GM18861 (cell line): ENCODE measurements at regions not wholly inside any gene's neighbourhood (a gene's known extent, or its start where the extent isn't known, plus 50 kb on each side); places are given as distances from the start of the nearest gene placed in this dataset.
"Not testable (repeated sequence)": the region's sequence is repeated elsewhere in the genome, so short reads cannot be mapped to it uniquely, and the experiment has no call there.

ENCODE experiments used
- ATAC-seq: cut with Tn5 transposase; IDR thresholded peaks from one replicate; pipeline ENCODE4 v1.9.1; 2021; ENCODE audit not compliant: unreplicated experiment

DNA sequence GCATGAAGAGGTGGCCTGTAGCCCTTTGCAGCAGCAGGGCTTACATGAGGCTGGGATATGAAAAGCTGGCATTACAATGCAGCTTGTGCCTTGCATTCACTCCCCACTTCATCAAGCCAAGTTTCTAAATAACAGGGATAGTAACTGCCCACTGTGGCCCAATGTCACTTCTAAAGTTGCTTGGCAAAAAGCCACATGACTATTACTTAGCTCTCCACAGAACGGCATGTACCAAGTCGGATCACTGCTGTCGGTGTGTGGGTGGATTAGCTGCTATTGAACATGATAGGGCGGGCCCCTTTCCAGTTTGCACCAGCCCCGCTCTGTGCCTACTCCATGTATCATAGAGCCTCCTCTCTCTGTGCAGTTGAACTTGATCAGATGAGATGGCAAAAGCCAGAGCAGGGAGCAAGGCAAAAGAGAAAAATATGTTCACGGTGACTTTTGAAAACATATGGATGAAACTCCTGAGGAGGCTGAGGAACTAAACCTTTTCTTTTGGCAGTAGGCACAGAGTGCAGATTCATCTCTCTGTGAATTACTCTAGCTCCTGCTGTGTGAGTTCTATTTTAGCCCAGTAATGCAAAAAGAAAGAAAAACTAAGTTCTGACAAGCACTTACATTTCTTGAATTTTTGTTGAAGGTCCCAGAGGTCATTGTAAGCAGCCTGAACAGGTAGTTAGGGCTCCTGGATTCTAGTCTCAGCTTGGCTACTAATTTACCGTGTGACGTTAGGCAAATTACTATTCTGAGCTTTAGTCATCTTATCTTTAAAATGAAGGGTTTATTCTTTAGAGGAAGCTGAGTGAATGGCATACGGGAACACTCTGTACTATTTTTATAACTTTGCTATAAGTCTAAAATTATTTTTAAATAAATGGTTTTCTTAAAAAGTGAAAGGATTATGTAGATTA is 125.6 kb upstream of the NBPF9 start:
- ATAC-seq: not testable (repeated sequence)

GRCh38 chr1:149229813-149230212 is 126.5 kb upstream of the NBPF9 start:
- not testable (repeated sequence) for ATAC-seq

- ATAC-seq: not testable (repeated sequence)
Measured at GRCh38 chr1:149234926-149235914, 131.9 kb upstream of the NBPF9 start.

DNA sequence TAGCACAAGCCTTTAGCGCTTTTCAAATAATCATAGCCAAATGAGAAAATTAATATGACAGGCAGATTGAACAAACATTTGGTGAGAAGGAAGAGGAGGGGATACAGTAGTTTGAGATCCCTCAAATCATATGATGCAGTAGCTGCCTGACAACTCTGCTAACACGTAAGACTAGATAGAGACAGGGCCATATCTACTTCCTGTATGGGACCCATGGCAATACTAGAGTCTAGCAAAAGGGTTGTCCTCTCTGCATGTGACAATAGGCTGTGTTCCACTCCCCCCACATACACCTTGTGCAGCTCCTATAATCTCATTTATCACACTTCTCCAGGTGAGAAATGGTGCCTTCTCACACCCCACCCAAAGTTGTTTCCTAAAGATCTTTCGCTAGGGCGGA is 134.2 kb upstream of the NBPF9 start:
- not testable (repeated sequence) for ATAC-seq

DNA sequence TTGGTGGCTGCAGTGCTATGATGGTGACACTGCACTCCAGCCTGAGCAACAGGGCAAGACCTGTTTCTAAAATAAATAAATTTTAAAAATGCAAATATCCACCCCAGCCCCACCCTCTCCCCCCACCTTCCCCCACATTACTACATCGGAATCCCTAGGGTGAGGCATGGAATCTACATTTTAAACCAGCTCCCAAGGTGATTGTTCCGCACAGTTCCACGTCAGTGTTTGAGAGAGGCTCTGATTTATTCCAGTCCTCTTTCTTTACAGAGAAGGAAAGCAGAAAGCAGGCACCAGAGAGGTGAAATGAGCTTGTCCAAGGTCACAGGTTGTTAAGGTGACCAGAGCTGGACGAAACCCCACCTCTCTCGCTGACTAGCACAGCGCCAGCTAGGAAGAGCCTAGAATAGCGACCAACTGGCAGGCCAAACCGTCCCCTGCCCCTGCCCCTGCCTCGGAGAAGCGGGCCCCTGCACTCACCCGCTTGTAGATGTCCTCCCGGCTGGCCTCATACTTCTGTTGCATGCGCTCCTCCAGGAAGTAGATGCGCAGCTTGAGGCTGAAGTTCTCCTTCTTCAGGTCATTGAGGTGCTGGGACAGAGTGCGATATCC is 136.7 kb upstream of the NBPF9 start:
- not testable (repeated sequence) for ATAC-seq

DNA sequence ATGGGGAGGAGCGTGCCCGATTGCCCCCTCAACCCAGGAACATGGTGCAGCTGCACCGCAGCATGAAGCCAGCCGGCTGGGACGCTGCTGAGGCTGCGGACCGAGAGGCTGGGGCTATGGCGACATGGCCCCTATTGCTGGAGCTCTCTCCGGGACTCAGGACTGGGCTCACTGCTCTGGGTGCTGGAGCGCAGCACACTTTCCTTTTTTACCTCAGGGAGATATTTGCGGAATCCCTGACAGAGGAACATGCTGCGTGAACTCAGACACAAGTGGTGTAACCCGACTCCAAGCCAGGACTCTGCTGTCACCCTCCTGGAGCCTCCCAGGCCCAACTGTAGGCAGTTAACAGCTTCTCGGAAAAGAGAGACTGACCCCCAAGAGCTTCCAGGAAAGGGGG is 137.2 kb upstream of the NBPF9 start:
- ATAC-seq: not testable (repeated sequence)

DNA sequence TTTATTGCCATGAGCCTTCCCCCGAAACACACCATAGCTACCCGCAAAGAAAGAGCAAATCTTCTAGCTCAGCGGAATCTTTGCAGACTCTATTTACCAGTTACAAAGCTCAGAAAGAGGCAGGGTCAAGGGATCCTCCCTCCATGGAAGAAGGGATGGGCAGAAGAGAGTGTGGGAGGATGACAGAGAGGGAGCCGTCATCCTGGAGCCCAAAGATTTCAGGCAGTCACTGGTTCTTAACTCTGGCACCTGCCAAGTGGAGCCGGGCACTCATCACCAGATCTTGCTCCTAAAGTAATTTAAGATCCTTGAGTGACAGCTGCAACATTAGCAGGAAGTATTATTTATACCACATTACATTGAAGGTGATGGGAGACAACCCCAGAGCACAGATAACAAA is 137.9 kb upstream of the NBPF9 start:
- not testable (repeated sequence) for ATAC-seq

DNA sequence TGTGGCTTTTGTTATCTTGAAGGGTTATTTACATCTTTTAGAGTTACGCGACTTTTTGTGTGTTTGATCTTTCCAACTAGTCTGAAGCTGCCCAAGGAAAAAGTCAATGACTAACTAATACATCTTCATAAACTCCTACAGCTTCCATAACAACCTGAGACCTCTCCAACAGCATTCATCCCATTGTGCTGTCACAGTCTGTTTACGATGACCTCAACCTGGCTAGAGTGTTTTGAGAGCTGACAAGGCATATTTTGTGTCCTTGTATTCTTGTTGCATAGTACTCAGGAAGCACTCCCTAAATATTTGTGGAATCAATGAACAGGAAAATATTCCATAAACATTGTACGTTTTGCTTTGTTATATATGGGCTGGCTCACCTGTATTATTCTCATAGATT is 140.2 kb upstream of the NBPF9 start:
- not testable (repeated sequence) for ATAC-seq

DNA sequence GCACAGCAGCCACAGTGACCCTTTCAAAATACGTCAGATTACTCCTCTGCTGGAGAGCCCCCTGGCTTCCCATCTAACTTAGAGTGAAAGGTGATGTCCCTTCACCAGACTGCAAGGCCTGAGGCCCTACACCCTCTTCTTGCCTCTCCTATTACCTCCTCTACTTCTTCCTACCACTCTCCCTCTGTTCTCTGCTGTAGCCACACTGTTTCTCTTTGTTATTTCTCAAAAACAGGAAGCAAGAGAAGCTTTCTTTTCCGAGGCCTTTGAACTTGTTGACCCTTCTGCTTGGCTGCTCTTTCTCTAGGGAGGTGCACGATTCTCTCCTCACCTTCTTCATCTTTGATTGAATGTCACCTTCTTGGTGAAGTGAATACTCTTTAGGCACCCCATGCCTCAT is 141.3 kb upstream of the NBPF9 start:
- not testable (repeated sequence) for ATAC-seq

DNA sequence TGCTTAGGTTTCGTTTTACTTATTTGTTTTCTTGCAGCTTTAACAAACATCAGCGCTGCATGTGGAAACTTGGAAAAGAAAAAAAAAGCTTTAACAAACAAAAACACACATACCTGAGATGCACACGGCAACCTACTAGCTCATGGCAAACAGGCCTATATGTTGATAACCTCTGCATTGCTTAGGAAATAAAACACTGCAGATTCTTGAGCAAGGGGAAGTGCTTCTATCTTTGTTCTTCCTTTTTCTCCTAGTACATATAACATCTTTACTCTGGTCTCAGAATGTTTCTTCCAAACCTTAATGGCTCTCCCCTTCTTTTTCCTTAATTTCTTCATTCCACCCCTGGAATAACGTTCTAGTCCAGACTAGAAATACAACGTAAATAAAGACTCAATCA is 142.9 kb upstream of the NBPF9 start:
- not testable (repeated sequence) for ATAC-seq

DNA sequence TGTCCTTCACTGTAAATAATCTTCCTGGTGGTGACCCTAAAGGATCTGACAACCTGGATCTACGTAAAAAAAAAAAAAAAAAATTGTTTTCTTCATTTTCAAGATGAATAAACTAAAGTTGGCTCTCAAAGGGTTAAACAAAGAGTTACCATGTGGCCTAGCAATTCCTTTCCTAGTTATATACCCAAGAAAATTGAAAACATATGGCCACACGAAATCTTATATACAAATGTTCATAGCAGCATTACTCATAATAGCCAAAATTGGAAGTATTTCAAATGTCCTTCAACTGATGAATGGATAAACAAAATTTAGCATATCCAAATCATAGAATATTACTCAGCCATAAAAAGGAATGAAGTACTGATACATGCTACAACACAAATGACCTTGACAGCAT is 145.3 kb upstream of the NBPF9 start:
- ATAC-seq: not testable (repeated sequence)

DNA sequence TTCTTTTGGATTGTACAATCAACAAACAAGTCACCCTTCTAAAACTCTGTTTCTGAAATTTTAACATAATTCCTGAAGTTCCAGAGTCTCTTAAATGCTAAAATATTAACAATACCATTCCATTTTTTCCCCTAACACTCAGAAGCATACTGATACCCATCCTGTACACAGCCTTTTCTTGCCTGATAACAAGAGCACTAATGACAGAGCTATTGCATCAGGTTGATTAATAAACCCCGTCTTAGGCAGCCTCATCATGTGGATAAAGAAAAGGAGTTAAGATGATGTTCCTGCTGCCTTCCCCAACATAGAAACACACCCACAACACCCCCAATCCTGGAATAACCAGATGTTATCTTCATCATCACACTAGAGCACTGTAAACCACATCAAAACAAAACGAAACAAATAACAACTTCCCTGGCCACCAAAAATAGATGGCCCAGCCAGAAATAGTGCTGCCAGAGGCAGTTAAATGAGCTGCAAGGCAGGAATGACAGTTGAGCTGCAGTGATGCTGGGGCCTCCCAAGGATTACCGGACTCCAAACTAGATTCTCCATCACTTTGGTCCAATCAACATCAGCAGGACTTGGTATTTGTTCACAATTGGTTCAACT is 146.6 kb upstream of the NBPF9 start:
- not testable (repeated sequence) for ATAC-seq

GRCh38 chr1:149254894-149255847 is 151.8 kb upstream of the NBPF9 start:
- not testable (repeated sequence) for ATAC-seq

DNA sequence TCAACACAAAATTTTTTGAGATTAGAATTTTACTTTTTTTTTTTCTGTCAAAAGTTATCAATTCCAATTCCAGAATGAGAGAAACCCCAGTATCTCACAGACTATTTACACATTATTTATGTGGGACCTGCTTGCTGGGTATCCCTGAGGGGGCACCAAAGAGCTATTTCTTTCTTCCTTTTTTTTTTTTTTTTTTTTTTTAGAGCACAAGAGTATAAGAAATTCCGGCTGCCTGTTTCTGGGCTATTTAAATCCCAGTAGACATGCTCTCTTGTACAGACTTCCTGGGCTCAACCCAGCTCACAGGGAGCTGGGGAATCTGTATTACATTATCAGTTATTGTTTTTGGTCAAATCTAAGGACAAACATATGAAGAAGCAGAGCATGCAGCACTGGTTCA is 156.9 kb upstream of the NBPF9 start:
- ATAC-seq: not testable (repeated sequence)

DNA sequence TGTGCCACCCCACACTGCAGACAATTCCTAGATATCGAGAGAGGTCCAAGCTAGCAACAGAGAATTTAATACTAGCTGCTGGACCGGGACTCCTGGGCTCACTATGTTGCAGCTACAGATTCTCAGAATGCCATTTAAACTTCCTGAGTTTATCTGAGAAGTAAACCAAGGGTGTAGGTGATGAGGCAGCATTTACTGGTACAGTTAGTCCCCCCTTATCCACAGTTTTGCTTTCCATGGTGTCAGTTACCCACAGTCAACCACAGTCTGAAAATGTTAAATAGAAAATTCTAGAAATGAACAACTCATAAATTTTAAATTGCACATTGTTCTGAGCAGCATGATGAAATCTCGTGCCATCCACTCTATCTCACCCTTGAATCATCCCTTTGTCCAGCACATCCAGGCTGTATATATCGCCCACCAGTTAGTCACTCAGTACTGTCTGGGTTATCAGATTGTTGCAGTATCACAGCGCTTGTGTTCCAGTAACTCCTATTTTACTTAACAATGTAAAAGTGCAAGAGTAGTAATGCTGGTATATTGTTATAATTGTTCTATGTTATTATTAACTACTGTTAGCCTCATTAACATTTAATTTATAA is 157.5 kb upstream of the NBPF9 start:
- ATAC-seq: not testable (repeated sequence)

DNA sequence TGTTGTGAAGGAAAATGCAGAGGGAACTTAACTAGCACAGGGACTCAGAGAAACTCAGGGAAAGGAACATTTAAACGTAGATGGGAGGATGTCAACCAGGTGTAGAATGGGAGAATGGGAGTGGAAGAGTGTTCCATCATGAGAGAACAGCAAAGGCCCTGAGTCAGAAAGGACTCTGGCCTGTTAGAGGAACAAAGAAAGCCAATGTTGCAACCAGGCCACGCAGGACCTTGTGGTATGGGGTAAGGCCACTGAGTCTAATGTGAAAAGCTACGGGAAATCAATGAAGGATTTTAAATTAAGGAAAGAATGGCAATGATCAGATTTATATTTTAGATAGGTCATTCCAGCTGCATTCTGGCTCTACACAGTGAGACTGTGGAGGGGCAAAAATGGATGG is 163.9 kb upstream of the NBPF9 start:
- not testable (repeated sequence) for ATAC-seq

DNA sequence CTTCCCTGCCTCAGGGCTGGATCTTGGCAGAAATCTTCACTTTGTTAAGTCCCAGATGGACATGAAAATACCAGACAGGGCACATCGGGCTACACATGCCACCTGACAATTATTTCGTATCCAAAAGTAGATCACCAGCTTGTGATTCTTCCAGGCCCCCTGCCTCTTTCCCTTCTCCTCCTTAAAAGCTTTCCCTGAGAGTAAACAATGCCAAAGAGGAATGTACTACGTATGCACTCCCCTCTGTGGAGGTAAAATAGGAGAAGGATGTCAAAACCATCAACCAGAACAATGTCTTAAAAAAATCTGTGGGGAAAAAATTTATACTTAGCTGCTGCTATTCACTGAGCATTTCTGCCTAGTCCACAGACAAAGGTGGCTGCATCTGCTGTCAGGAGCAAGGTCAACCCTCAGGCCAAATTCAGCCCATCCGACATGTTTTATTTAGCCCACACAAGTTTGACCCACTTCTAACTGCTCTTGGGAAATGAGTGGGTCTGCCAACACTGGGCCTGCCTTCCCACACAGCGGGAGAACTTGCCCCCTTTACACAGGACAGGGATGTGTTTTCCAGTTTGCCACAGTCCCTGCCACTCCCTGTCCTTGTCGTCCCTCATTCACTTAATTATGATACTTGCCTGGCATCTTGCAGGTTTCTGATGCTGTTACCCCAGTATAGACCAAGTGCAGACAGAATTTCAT is 165.8 kb upstream of the NBPF9 start:
- ATAC-seq: not testable (repeated sequence)

DNA sequence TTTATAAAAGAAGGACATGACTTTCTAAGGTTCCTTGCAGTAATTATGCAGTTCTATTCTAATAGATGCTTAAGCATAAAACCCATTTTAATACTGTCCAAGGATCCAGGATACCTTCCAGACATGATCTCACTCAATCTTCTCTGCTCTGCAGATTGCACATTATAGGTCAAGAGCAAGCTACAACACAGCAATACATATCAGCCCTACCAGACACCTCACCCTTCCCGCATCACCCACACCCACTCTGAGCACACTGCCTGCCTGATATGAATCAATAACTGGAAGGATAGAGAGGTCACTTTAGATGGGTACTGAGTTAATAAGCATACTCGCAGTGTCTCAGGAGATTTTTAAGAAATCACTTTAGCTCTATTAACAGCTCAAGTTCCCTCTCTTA is 166.5 kb upstream of the NBPF9 start:
- not testable (repeated sequence) for ATAC-seq
